DND-41 (cell line): ENCODE measurements at regions not wholly inside any gene's neighbourhood (a gene's known extent, or its start where the extent isn't known, plus 50 kb on each side); places are given as distances from the start of the nearest gene placed in this dataset.
"Not testable (repeated sequence)": the region's sequence is repeated elsewhere in the genome, so short reads cannot be mapped to it uniquely, and the experiment has no call there.

Experiments
- ATAC-seq: fragments of 200-7000 bp; cut with Tn5 transposase; 3 replicates; pipeline ENCODE4 v1.9.1; 2021; ENCODE audit warnings: low read depth; ENCODE audit not compliant: insufficient read depth
- DNase-seq: peaks from one replicate; pipeline ENCODE4 v3.0.0-alpha.2; 2020
- H2AFZ ChIP-seq: 2 replicates; pipeline ENCODE4 v1.6.0; 2012; ENCODE audit warnings: low read depth, low read length
- H3K27ac ChIP-seq: 2 replicates; pipeline ENCODE4 v1.5.1; 2012; ENCODE audit warnings: low read length, inconsistent platforms
- H3K27me3 ChIP-seq: fragments of 200-600 bp; sonication (generic); 2 replicates; pipeline ENCODE4 v1.6.0; 2012; ENCODE audit warnings: low read length, mild to moderate bottlenecking, inconsistent platforms; ENCODE audit not compliant: insufficient read depth, poor library complexity
- H3K36me3 ChIP-seq: 2 replicates; pipeline ENCODE4 v1.5.1; 2012; ENCODE audit warnings: low read length, inconsistent platforms; ENCODE audit not compliant: insufficient read depth
- H3K4me1 ChIP-seq: 2 replicates; pipeline ENCODE4 v1.5.1; 2012; ENCODE audit warnings: mild to moderate bottlenecking, low read length; ENCODE audit not compliant: insufficient read depth
- H3K4me2 ChIP-seq: 2 replicates; pipeline ENCODE4 v1.6.0; 2012; ENCODE audit warnings: mild to moderate bottlenecking, moderate library complexity, low read length, inconsistent platforms; ENCODE audit not compliant: insufficient read depth
- H3K4me3 ChIP-seq, 2 experiments: fragments of 200-600 bp in 1 of 2; shearing (Covaris generic) in 1 of 2; 2 replicates each; pipeline ENCODE4 v1.5.1; 2012 to 2016; ENCODE audit warnings: inconsistent platforms in 2 of 2, low read length in 2 of 2, mild to moderate bottlenecking in 2 of 2, low read depth in 1 of 2, moderate library complexity in 1 of 2
- H3K79me2 ChIP-seq: 2 replicates; pipeline ENCODE4 v1.6.0; 2012; ENCODE audit warnings: low read length, inconsistent platforms; ENCODE audit not compliant: insufficient read depth
- H3K9ac ChIP-seq: 2 replicates; pipeline ENCODE4 v1.6.0; 2012; ENCODE audit warnings: low read depth, mild to moderate bottlenecking, inconsistent platforms, low read length, moderate library complexity
- H3K9me3 ChIP-seq: 2 replicates; pipeline ENCODE4 v1.5.1; 2012; ENCODE audit warnings: low read length, moderate library complexity, mild to moderate bottlenecking, inconsistent platforms; ENCODE audit not compliant: insufficient read depth, severe bottlenecking
- H4K20me1 ChIP-seq: 2 replicates; pipeline ENCODE4 v1.6.0; 2012; ENCODE audit warnings: low read length; ENCODE audit not compliant: insufficient read depth

DNA sequence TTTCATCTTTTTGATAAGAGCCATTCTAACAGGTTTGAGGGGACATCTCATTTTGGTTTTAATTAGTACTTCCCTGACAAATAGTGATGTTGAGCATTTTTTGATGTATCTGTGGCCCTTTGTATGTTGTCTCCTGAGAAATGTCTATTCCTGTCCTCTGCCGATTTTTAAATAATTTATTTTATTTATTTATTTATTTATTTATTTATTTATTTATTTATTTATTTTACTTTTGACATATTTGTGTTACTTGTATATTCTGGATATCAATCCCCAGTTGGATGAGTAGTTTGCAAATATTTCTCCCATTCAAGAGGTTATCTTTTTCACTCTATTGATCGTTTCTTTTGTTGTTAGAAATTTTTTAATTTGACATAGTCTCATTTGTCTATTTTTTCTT, 133.9 kb downstream of the OR4F15 start:
- H4K20me1 ChIP-seq, H3K9ac ChIP-seq, H3K4me2 ChIP-seq, H3K79me2 ChIP-seq, H3K4me3 ChIP-seq, H3K27me3 ChIP-seq, ATAC-seq, H2AFZ ChIP-seq, H3K27ac ChIP-seq, H3K4me1 ChIP-seq, H3K9me3 ChIP-seq, DNase-seq, H3K36me3 ChIP-seq: not testable (repeated sequence)

DNA sequence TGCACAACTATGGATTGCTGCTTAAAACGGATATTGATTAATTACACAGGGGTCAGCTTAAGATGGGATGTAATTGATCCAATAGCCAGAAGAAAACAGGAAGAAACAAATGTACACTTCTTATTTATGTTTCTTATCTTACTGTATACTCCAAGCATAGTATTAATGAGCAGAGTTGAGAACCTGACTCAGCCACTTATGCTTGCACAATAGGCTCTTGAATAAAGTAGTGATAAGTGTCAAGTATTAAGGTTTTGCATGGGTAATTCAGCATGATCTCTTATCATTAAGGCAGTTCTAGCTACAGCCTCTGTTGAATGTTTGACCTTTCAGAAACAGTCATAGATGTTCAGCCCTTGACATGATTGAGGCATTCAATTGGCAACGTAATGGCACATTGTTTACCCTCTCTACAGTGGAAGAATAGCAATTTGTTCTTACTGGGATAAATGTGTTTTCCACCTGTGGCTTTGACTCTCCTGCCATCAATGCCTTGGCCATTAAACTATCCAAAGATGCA, 136.5 kb downstream of the OR4F15 start:
- H3K9me3 ChIP-seq, H3K27ac ChIP-seq, ATAC-seq, H4K20me1 ChIP-seq, DNase-seq, H3K4me2 ChIP-seq, H3K4me3 ChIP-seq, H3K27me3 ChIP-seq, H3K4me1 ChIP-seq, H3K36me3 ChIP-seq, H3K9ac ChIP-seq, H3K79me2 ChIP-seq, H2AFZ ChIP-seq: not testable (repeated sequence)

DNA sequence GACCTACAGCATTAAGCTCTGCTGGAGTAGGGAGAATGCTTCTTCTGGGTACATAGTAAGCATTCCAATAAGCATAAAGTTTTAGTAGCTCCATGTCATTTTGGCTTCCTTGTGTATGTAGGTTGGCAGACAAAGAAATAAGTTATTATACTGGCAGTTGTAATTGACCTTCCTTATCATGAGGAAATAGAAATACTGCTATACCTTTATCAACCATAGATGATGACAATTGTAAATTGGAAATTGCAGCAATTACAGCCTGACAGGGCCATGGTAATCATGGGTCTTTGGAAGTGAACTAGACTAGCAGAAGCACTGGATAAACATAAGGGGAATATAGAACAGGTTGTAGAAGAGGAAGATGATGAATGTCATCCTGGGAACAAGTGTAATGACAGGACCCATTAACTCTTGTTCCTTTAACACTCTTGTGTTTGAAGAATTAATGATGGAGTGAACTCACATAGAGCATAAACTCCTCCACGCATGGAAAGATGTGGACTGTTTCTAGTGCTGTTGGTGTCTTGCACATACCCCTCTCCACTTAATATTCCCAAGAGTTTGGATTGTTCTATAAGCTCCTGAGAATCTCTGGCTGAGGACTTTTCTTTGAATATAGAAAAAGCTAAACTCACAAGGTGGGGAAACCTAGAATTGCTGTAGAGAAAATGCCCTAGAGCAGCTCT, 137.5 kb downstream of the OR4F15 start:
- H3K36me3 ChIP-seq: not testable (repeated sequence)

DNA sequence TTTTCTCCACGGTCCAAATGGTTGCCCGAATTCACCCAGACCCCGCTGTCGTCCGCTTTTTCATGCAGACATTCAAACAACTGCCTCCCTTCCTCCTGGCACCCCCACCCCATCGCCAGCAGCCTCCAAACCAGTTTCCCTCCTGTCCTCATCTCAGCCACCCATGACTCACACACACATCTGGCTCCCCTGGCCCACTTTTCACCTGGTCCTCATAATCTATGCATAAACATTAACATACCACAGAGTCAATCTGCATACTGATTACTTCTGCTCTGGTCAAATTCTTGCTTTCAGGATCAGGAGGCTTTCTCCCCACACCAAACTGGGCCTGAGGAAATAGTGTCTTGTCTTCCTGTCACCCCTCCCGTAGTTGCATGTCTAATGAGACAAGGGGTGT, 142.0 kb downstream of the OR4F15 start:
- not testable (repeated sequence) for H3K79me2 ChIP-seq, H3K36me3 ChIP-seq, H3K9ac ChIP-seq, H3K4me1 ChIP-seq, H4K20me1 ChIP-seq, H2AFZ ChIP-seq, DNase-seq, H3K4me2 ChIP-seq, ATAC-seq, H3K9me3 ChIP-seq, H3K27ac ChIP-seq, H3K27me3 ChIP-seq, H3K4me3 ChIP-seq

More for the DNA sequence above, 137.5 kb downstream of the OR4F15 start:
- not testable (repeated sequence) for DNase-seq, H3K79me2 ChIP-seq, H3K9me3 ChIP-seq, H4K20me1 ChIP-seq, H2AFZ ChIP-seq, ATAC-seq, H3K4me3 ChIP-seq, H3K27me3 ChIP-seq, H3K4me1 ChIP-seq, H3K4me2 ChIP-seq, H3K9ac ChIP-seq, H3K27ac ChIP-seq

DNA sequence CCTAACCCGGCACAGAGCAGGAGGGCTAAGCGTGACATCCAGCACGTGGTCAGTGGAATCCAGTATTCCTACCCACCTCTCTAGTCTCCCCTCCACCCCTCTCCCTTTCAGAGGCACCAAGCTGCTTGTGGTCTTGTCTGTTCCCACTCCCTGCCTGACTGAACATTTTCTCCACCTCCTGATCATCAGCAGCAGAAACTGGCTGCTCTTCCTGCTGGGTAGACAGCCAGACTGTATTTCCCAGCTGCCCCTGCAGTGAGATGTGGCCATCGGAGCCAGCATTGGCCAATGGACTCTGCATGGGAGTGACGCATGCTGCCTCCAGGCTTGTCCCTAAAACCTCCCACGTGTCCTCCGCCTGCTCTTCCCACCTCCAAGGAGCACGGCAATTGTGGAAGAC, 143.8 kb downstream of the OR4F15 start:
- H3K27me3 ChIP-seq, ATAC-seq, H3K4me1 ChIP-seq, DNase-seq, H3K36me3 ChIP-seq, H4K20me1 ChIP-seq, H3K4me3 ChIP-seq, H3K4me2 ChIP-seq, H2AFZ ChIP-seq, H3K9me3 ChIP-seq, H3K79me2 ChIP-seq, H3K27ac ChIP-seq, H3K9ac ChIP-seq: not testable (repeated sequence)

DNA sequence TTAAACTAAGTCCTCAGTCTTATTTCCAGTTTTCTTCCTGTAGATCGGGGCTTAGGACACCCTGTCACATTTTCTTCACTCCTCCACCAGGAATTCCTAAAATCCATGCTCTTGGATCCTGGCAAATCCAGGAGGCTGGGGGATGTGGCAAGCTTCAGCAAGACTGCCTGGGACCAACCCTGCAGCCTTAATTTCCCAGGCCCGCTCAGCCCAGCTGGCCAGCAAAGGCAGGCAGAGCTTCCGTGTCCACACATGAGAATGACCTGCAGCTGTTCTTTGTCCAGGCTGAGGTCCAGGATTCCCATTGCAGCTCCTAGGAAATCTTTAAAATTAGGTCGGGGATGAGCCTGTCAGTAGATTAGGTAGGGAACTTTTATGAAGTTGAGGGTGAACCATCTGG, 146.7 kb downstream of the OR4F15 start:
- not testable (repeated sequence) for H3K4me3 ChIP-seq, H3K36me3 ChIP-seq, H4K20me1 ChIP-seq, H3K27ac ChIP-seq, H3K27me3 ChIP-seq, DNase-seq, H3K9ac ChIP-seq, H3K4me2 ChIP-seq, H2AFZ ChIP-seq, H3K9me3 ChIP-seq, ATAC-seq, H3K79me2 ChIP-seq, H3K4me1 ChIP-seq

DNA sequence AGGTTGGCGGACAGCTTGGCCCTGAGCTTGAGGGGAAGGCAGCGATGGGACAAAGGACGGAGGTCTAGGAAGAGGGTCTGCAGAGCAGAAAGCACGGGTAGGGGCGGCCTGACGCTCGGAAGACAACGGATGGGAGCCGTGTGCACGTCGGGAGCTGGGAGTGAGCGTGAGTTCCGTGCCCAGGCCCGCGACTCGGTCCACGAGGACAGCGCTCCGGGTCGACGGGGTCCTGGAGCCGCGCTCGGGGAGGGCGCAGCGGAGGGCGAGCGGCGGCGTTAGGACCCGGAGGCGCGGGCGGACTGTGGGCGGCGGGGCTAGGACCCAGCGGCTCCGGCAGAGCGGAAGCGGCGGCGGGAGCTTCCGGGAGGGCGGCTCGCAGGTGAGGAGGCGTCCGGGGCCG, 149.3 kb downstream of the OR4F15 start:
- not testable (repeated sequence) for H3K27ac ChIP-seq, H3K4me3 ChIP-seq, DNase-seq, H3K27me3 ChIP-seq, ATAC-seq, H3K9ac ChIP-seq, H4K20me1 ChIP-seq, H3K4me2 ChIP-seq, H2AFZ ChIP-seq, H3K9me3 ChIP-seq, H3K79me2 ChIP-seq, H3K4me1 ChIP-seq, H3K36me3 ChIP-seq

DNA sequence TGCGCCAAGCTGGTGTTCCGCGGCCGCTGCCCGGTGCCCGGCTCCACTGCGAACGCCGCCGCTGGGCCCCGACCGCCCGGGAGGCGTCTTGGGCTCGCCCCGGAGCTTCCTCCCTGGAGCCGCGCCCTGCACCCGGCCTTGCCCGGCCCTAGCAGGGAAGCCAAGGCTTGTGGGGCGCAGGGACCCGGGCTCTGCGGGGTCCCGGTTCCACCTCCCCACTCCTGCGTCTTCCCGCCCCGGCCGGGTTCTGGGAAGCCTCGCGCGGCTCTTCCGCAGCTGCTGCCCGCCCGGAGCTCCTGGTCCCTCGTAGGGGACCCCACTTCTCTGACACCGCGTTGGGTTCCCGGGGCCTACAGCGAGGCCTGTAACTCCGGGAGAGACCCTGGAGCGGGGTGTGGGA, 149.8 kb downstream of the OR4F15 start:
- H3K79me2 ChIP-seq, H3K9me3 ChIP-seq, H2AFZ ChIP-seq, H3K9ac ChIP-seq, H3K4me3 ChIP-seq, H3K4me2 ChIP-seq, ATAC-seq, H3K27me3 ChIP-seq, H3K36me3 ChIP-seq, H3K4me1 ChIP-seq, H3K27ac ChIP-seq, H4K20me1 ChIP-seq, DNase-seq: not testable (repeated sequence)
